Hematopoietic multipotent progenitor cell treated with erythropoietin and hydrocortisone succinate and interleukin-3 and kit ligand, for 15 days (in vitro differentiated cells): ENCODE measurements at regions not wholly inside any gene's neighbourhood (a gene's known extent, or its start where the extent isn't known, plus 50 kb on each side); places are given as distances from the start of the nearest gene placed in this dataset.

ENCODE experiments used
- DNase-seq: peaks from one replicate; pipeline ENCODE4 v3.0.0-alpha.2; 2015; ENCODE audit warnings: low spot score

GRCh38 chr6:105966481-105966880 lies 119.7 kb upstream of the PRDM1 start:
- DNase-seq: no peak

GRCh38 chr6:105964979-105965760 lies 121.0 kb upstream of the PRDM1 start:
- DNase-seq: no peak

- no peak for DNase-seq
Observed at GRCh38 chr6:105954148-105954547, 132.0 kb upstream of the PRDM1 start.

GRCh38 chr6:105952772-105953690 lies 133.1 kb upstream of the PRDM1 start:
- DNase-seq: no peak

GRCh38 chr6:105952326-105952725 lies 133.8 kb upstream of the PRDM1 start:
- DNase-seq: no peak

- no peak for DNase-seq
Observed at GRCh38 chr6:105951322-105951721, 134.8 kb upstream of the PRDM1 start.

- no peak for DNase-seq
Observed at GRCh38 chr6:105949869-105950268, 136.3 kb upstream of the PRDM1 start.

GRCh38 chr6:105943514-105943913 lies 142.6 kb upstream of the PRDM1 start:
- no peak for DNase-seq

GRCh38 chr6:105941621-105942412 lies 144.3 kb upstream of the PRDM1 start:
- no peak for DNase-seq

GRCh38 chr6:105940990-105941389 lies 145.1 kb upstream of the PRDM1 start:
- DNase-seq: no peak

GRCh38 chr6:105936972-105937371 lies 149.2 kb upstream of the PRDM1 start:
- no peak for DNase-seq

- no peak for DNase-seq
Observed at GRCh38 chr6:105935416-105935815, 150.7 kb upstream of the PRDM1 start.

GRCh38 chr6:105934708-105935107 lies 151.4 kb upstream of the PRDM1 start:
- DNase-seq: no peak

GRCh38 chr6:105932440-105932839 lies 153.7 kb upstream of the PRDM1 start:
- no peak for DNase-seq

GRCh38 chr6:105929626-105930025 lies 156.5 kb upstream of the PRDM1 start:
- no peak for DNase-seq

- DNase-seq: no peak
Observed at GRCh38 chr6:105926318-105926717, 159.8 kb upstream of the PRDM1 start.

GRCh38 chr6:105925706-105926105 lies 160.4 kb upstream of the PRDM1 start:
- DNase-seq: no peak

- no peak for DNase-seq
Observed at GRCh38 chr6:105921781-105922180, 164.4 kb upstream of the PRDM1 start.

- DNase-seq: no peak
Observed at GRCh38 chr6:105920071-105920470, 166.1 kb upstream of the PRDM1 start.

GRCh38 chr6:105917038-105917695 lies 169.0 kb upstream of the PRDM1 start:
- DNase-seq: no peak

- DNase-seq: no peak
Observed at GRCh38 chr6:105911106-105911629, 175.0 kb upstream of the PRDM1 start.

- DNase-seq: no peak
Observed at GRCh38 chr6:105909106-105909505, 177.0 kb upstream of the PRDM1 start.
